ENCODE measurements at regions not wholly inside any gene's neighbourhood (a gene's known extent, or its start where the extent isn't known, plus 50 kb on each side); places are given as distances from the start of the nearest gene placed in this dataset.
A peak's percentile ranks its signal among the peaks of the same experiment; 100 is the strongest.

- H3K9me3 ChIP-seq (ENCODE audit: low read length), result no peaks in the 10 kb centered on the region
- no peaks in the 10 kb centered on the region for H3K27me3 Mint-ChIP-seq
- CTCF ChIA-PET, result interaction anchor here (1.0 kb wide), 1 partner anchor 115 kb away, joined by 3 read pairs; no protein-coding TSS in a partner anchor
- H3K4me3 Mint-ChIP-seq, result no peak overlapping the region
- no peaks in the 10 kb centered on the region for H3K9me3 Mint-ChIP-seq
- peaks cover 5 to 12% (median 7%) of the 10 kb centered on the region in 3 donors for H3K4me1 Mint-ChIP-seq
- POLR2A ChIA-PET, result no interaction called here
- no peaks in the 10 kb centered on the region for H3K4me1 ChIP-seq (ENCODE audit: insufficient read depth, low read length)
- no peaks in the 10 kb centered on the region for H3K36me3 ChIP-seq (ENCODE audit: insufficient read depth, low read length)
- no peak overlapping the region for H3K4me3 ChIP-seq (ENCODE audit: low read length)
- no peak overlapping the region for H3K27ac ChIP-seq (ENCODE audit: low read depth, low read length)
- DNase-seq, result no peak
- H3K27me3 ChIP-seq (ENCODE audit: insufficient read depth, low read length, poor library complexity, severe bottlenecking), result no peaks in the 10 kb centered on the region
- H3K27ac Mint-ChIP-seq, result no peak overlapping the region
- peaks cover 0 to 5% (median 2%) of the 10 kb centered on the region in 3 donors for H3K36me3 Mint-ChIP-seq
Observed at GRCh38 chr1:116254776-116255175, 118.3 kb upstream of the ATP1A1 start.

GRCh38 chr1:116255486-116256285 is 117.4 kb upstream of the ATP1A1 start:
- POLR2A ChIA-PET, result no interaction called here
- H3K9me3 Mint-ChIP-seq, result no peaks in the 10 kb centered on the region
- H3K36me3 ChIP-seq (ENCODE audit: insufficient read depth, low read length), result no peaks in the 10 kb centered on the region
- H3K4me1 ChIP-seq (ENCODE audit: insufficient read depth, low read length), result no peaks in the 10 kb centered on the region
- H3K9me3 ChIP-seq (ENCODE audit: low read length), result no peaks in the 10 kb centered on the region
- H3K4me3 Mint-ChIP-seq, result no peak overlapping the region
- peaks cover 10 to 17% (median 12%) of the 10 kb centered on the region in 3 donors for H3K4me1 Mint-ChIP-seq
- no peak overlapping the region for H3K4me3 ChIP-seq (ENCODE audit: low read length)
- H3K27ac ChIP-seq (ENCODE audit: low read depth, low read length), result no peak overlapping the region
- no peak for DNase-seq
- CTCF ChIA-PET, result interaction anchor here (1.0 to 1.1 kb wide), 2 partner anchors 21 to 116 kb away, joined by 3 read pairs; no protein-coding TSS in a partner anchor
- H3K27me3 Mint-ChIP-seq, result no peaks in the 10 kb centered on the region
- peak overlapping the region in 3 of 8 donors; percentile 13 to 45 (median 36) for H3K27ac Mint-ChIP-seq
- H3K27me3 ChIP-seq (ENCODE audit: insufficient read depth, low read length, poor library complexity, severe bottlenecking), result no peaks in the 10 kb centered on the region
- peaks cover 0 to 2% (median 0%) of the 10 kb centered on the region in 3 donors for H3K36me3 Mint-ChIP-seq

- no peaks in the 10 kb centered on the region for H3K4me1 ChIP-seq (ENCODE audit: insufficient read depth, low read length)
- peaks cover 0 to 2% (median 0%) of the 10 kb centered on the region in 3 donors for H3K36me3 Mint-ChIP-seq
- no peaks in the 10 kb centered on the region for H3K27me3 Mint-ChIP-seq
- H3K4me3 Mint-ChIP-seq, result no peak overlapping the region
- no peaks in the 10 kb centered on the region for H3K9me3 ChIP-seq (ENCODE audit: low read length)
- H3K4me3 ChIP-seq (ENCODE audit: low read length), result no peak overlapping the region
- H3K27ac Mint-ChIP-seq, result peak overlapping the region in 1 of 8 donors; percentile 85
- no peaks in the 10 kb centered on the region for H3K9me3 Mint-ChIP-seq
- no peak for DNase-seq
- H3K27ac ChIP-seq (ENCODE audit: low read depth, low read length), result no peak overlapping the region
- H3K4me1 Mint-ChIP-seq, result peaks cover 12 to 17% (median 16%) of the 10 kb centered on the region in 3 donors
- ChIA-PET POLR2A (no interaction called here), CTCF (interaction anchor here (1.1 kb wide), 1 partner anchor 21 kb away, joined by 3 read pairs; no protein-coding TSS in a partner anchor)
- H3K36me3 ChIP-seq (ENCODE audit: insufficient read depth, low read length), result no peaks in the 10 kb centered on the region
- H3K27me3 ChIP-seq (ENCODE audit: insufficient read depth, low read length, poor library complexity, severe bottlenecking), result no peaks in the 10 kb centered on the region
Observed at GRCh38 chr1:116256286-116256649, 116.8 kb upstream of the ATP1A1 start.

- H3K4me3 ChIP-seq (ENCODE audit: low read length), result no peak overlapping the region
- no peaks in the 10 kb centered on the region for H3K36me3 ChIP-seq (ENCODE audit: insufficient read depth, low read length)
- Mint-ChIP-seq H3K36me3 (peaks cover 0 to 2% (median 0%) of the 10 kb centered on the region in 3 donors), H3K27me3 (no peaks in the 10 kb centered on the region), H3K4me1 (peaks cover 12 to 17% (median 16%) of the 10 kb centered on the region in 3 donors), H3K4me3 (no peak overlapping the region), H3K27ac (no peak overlapping the region), H3K9me3 (no peaks in the 10 kb centered on the region)
- H3K27me3 ChIP-seq (ENCODE audit: insufficient read depth, low read length, poor library complexity, severe bottlenecking), result no peaks in the 10 kb centered on the region
- H3K4me1 ChIP-seq (ENCODE audit: insufficient read depth, low read length), result no peaks in the 10 kb centered on the region
- no peak for DNase-seq
- no peak overlapping the region for H3K27ac ChIP-seq (ENCODE audit: low read depth, low read length)
- ChIA-PET CTCF (no interaction called here), POLR2A (no interaction called here)
- H3K9me3 ChIP-seq (ENCODE audit: low read length), result no peaks in the 10 kb centered on the region
Observed at GRCh38 chr1:116256875-116257274, 116.2 kb upstream of the ATP1A1 start.

DNA sequence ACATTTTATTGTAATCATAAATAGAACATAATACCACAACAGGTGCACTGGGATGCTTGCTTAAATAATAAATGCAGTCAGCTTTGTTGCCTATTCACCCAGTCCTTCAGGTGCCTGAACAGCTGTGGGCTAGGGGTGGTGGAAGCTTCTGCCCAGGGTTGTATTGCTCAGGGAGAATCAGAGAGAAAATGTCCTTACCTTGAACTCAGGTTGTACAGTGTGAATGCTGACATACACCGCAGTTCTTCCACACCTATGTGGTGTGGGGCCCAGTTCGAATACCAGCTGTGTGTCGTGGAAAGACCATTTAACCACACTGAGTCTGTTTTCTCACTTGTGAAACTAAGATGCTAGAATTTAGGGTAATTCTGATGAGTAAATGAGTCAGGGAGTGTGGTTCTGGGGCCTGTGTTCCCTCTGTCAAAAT is 115.7 kb upstream of the ATP1A1 start:
- no peak for DNase-seq

GRCh38 chr1:116257836-116258235 is 115.2 kb upstream of the ATP1A1 start:
- no peaks in the 10 kb centered on the region for H3K9me3 Mint-ChIP-seq
- no peak overlapping the region for H3K27ac Mint-ChIP-seq
- no peak overlapping the region for H3K4me3 Mint-ChIP-seq
- H3K27ac ChIP-seq (ENCODE audit: low read depth, low read length), result no peak overlapping the region
- peaks cover 15 to 17% (median 16%) of the 10 kb centered on the region in 3 donors for H3K4me1 Mint-ChIP-seq
- no peaks in the 10 kb centered on the region for H3K4me1 ChIP-seq (ENCODE audit: insufficient read depth, low read length)
- peaks cover 0 to 1% of the 10 kb centered on the region in 2 donors for H3K27me3 Mint-ChIP-seq
- no peaks in the 10 kb centered on the region for H3K9me3 ChIP-seq (ENCODE audit: low read length)
- POLR2A ChIA-PET, result no interaction called here
- no peak for DNase-seq
- H3K36me3 Mint-ChIP-seq, result peaks cover 0 to 2% (median 0%) of the 10 kb centered on the region in 3 donors
- H3K27me3 ChIP-seq (ENCODE audit: insufficient read depth, low read length, poor library complexity, severe bottlenecking), result no peaks in the 10 kb centered on the region
- no peaks in the 10 kb centered on the region for H3K36me3 ChIP-seq (ENCODE audit: insufficient read depth, low read length)
- no peak overlapping the region for H3K4me3 ChIP-seq (ENCODE audit: low read length)
- CTCF ChIA-PET, result interaction anchor here (1.5 kb wide), 1 partner anchor 74 kb away, joined by 3 read pairs; no protein-coding TSS in a partner anchor

More for the DNA sequence above, 115.7 kb upstream of the ATP1A1 start:
- Histone ChIP-seq H3K9me3 (ENCODE audit: low read length) (no peaks in the 10 kb centered on the region), H3K4me3 (ENCODE audit: low read length) (no peak overlapping the region), H3K36me3 (ENCODE audit: insufficient read depth, low read length) (no peaks in the 10 kb centered on the region), H3K27me3 (ENCODE audit: insufficient read depth, low read length, poor library complexity, severe bottlenecking) (no peaks in the 10 kb centered on the region), H3K4me1 (ENCODE audit: insufficient read depth, low read length) (no peaks in the 10 kb centered on the region), H3K27ac (ENCODE audit: low read depth, low read length) (no peak overlapping the region)
- CTCF ChIA-PET, result no interaction called here
- no peaks in the 10 kb centered on the region for H3K9me3 Mint-ChIP-seq
- POLR2A ChIA-PET, result no interaction called here
- H3K4me3 Mint-ChIP-seq, result no peak overlapping the region
- H3K27me3 Mint-ChIP-seq, result no peaks in the 10 kb centered on the region
- H3K27ac Mint-ChIP-seq, result no peak overlapping the region
- H3K4me1 Mint-ChIP-seq, result peaks cover 13 to 17% (median 16%) of the 10 kb centered on the region in 3 donors
- peaks cover 0 to 2% (median 0%) of the 10 kb centered on the region in 3 donors for H3K36me3 Mint-ChIP-seq

GRCh38 chr1:116258668-116259419 is 114.2 kb upstream of the ATP1A1 start:
- H3K4me3 ChIP-seq (ENCODE audit: low read length), result no peak overlapping the region
- H3K36me3 ChIP-seq (ENCODE audit: insufficient read depth, low read length), result no peaks in the 10 kb centered on the region
- peaks cover 0 to 1% of the 10 kb centered on the region in 2 donors for H3K27me3 Mint-ChIP-seq
- H3K4me1 Mint-ChIP-seq, result peaks cover 15 to 17% (median 16%) of the 10 kb centered on the region in 3 donors
- no peaks in the 10 kb centered on the region for H3K4me1 ChIP-seq (ENCODE audit: insufficient read depth, low read length)
- no peak overlapping the region for H3K27ac ChIP-seq (ENCODE audit: low read depth, low read length)
- no peaks in the 10 kb centered on the region for H3K9me3 Mint-ChIP-seq
- no peaks in the 10 kb centered on the region for H3K9me3 ChIP-seq (ENCODE audit: low read length)
- H3K27ac Mint-ChIP-seq, result peak overlapping the region in 1 of 8 donors; percentile 54
- DNase-seq, result no peak
- H3K27me3 ChIP-seq (ENCODE audit: insufficient read depth, low read length, poor library complexity, severe bottlenecking), result no peaks in the 10 kb centered on the region
- ChIA-PET POLR2A (no interaction called here), CTCF (interaction anchor here (1.5 kb wide), 1 partner anchor 75 kb away, joined by 3 read pairs; no protein-coding TSS in a partner anchor)
- no peaks in the 10 kb centered on the region for H3K36me3 Mint-ChIP-seq
- no peak overlapping the region for H3K4me3 Mint-ChIP-seq

DNA sequence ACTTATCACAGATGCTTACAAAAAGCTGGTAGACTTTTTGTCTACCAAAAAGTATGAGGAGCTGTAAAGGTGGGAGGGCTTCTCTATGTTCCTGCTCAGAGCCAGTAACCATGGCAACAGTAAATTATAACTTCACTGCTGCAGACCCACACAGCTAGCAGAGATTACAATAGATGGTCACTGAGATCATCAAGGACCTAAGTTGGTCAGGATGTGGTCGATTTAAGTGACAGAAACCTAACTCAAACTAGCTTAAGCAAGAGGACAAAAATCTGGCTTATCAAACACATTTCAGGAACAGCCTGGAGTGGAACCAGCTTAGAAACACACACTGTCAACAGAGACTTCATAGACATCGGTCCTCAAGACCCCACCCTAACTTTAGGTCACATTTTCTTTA is 113.4 kb upstream of the ATP1A1 start:
- Mint-ChIP-seq H3K9me3 (no peaks in the 10 kb centered on the region), H3K27me3 (peaks cover 0 to 1% of the 10 kb centered on the region in 2 donors), H3K4me1 (peaks cover 15 to 17% (median 16%) of the 10 kb centered on the region in 3 donors), H3K4me3 (no peak overlapping the region), H3K27ac (no peak overlapping the region), H3K36me3 (no peaks in the 10 kb centered on the region)
- Histone ChIP-seq H3K4me1 (ENCODE audit: insufficient read depth, low read length) (no peaks in the 10 kb centered on the region), H3K27me3 (ENCODE audit: insufficient read depth, low read length, poor library complexity, severe bottlenecking) (no peaks in the 10 kb centered on the region), H3K4me3 (ENCODE audit: low read length) (no peak overlapping the region), H3K36me3 (ENCODE audit: insufficient read depth, low read length) (no peaks in the 10 kb centered on the region), H3K9me3 (ENCODE audit: low read length) (no peaks in the 10 kb centered on the region), H3K27ac (ENCODE audit: low read depth, low read length) (no peak overlapping the region)
- peak in 2 of 5 donors; percentile 2 to 22 for DNase-seq
- POLR2A ChIA-PET, result no interaction called here
- CTCF ChIA-PET, result no interaction called here

Data from CD8-positive, alpha-beta memory T cell (primary cell).